Kidney glomerular epithelial cell (primary cell): ENCODE measurements at regions not wholly inside any gene's neighbourhood (a gene's known extent, or its start where the extent isn't known, plus 50 kb on each side); places are given as distances from the start of the nearest gene placed in this dataset.

Source experiments
- DNase-seq: peaks from one replicate; lab custom pipeline; 2025; lab: John Stamatoyannopoulos, UW

GRCh38 chr16:6667393-6667792, 665.3 kb upstream of the RBFOX1 start:
- no peak for DNase-seq

DNA sequence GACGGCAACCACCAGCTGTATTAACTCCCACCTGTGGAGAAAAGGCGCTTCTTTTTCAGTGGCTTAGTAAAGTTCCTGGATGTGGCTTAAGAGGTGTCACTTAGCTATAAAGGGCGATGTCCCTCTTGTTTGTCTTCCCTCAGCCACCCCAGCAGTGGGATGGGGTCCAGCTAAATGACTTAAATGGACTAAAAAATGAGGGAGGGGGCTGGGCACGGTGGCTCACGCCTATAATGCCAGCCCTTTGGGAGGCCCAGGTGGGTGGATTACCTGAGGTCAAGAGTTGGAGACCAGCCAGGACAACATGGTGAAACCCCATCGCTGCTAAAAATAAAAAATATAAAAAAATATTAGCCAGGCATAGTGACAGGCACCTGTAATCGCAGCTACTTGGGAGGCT, 667.5 kb upstream of the RBFOX1 start:
- DNase-seq, result no peak

- DNase-seq, result no peak
Observed at GRCh38 chr16:6663668-6664067, 669.0 kb upstream of the RBFOX1 start.

- DNase-seq, result no peak
Observed at GRCh38 chr16:6656760-6657159, 675.9 kb upstream of the RBFOX1 start.

DNA sequence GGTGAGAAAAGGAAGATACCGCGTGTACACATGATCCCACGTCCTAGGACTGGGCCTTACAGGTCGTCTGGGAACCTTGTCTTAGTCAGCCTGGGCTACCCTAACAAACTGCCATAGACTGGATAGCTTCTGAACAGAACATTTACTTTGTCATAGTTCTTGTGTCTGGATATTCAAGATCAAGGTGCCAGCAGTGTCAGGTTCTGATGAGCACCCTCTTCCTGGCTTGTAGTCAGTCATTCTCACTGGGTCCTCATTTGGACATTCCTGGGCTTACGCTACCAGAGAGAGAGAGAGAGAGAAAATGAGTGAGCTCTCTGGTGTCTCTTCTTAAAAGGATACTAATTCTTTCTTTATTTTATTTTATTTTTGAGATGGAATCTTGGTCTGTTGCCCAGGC, 685.8 kb upstream of the RBFOX1 start:
- no peak for DNase-seq

GRCh38 chr16:6645768-6646568, 686.7 kb upstream of the RBFOX1 start:
- no peak for DNase-seq

GRCh38 chr16:6644916-6645315, 687.7 kb upstream of the RBFOX1 start:
- DNase-seq, result no peak

DNA sequence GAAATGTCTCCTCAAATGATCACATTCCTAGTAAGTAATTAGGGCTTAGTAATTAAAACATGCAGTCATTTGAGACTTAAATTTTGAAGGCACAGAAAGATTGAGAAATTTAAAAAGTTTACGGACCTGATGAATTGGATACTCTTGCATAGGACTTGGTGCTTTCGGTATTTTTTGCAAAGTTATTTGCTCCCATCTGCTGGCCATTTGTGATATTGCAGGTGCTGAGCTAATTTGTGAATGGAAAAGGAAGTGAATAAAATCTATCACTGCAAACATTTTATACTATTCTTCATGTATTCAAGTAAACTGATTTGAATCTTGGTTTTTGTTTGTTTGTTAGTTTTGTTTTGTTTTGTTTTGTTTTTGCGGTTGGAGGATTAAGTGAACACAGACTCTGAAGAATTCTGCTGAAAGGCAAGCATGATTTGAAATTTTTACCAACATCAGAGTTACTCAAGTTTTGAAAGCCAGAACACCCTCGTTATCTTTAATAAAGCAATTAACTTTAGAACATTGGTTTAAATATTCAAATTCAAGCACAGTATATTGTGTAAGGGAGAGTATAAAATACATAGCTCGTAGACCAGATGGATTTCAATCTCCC, 689.5 kb upstream of the RBFOX1 start:
- peak; percentile 15 for DNase-seq

- DNase-seq, result no peak
Observed at GRCh38 chr16:6642271-6642670, 690.4 kb upstream of the RBFOX1 start.

GRCh38 chr16:6641091-6641490, 691.6 kb upstream of the RBFOX1 start:
- DNase-seq, result no peak

- no peak for DNase-seq
Observed at GRCh38 chr16:6636457-6636856, 696.2 kb upstream of the RBFOX1 start.

DNA sequence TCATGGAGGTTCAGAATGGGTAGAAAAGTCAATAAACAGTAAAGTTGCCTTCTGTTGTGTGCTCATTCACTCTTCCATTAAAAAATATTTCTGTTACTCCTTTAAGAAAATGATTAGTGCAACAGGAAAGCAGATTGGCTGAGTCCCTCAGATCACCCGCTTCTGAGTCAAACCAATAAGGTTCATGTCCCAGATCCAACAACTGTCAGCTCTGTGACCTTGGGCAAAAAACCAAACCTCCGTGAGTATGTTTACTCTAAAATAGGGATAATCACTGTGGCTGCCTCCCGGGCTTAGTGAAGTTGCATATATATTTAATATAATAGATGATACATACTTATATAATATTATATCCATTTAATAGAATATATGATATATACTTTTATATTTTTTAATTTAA, 698.5 kb upstream of the RBFOX1 start:
- DNase-seq, result no peak

DNA sequence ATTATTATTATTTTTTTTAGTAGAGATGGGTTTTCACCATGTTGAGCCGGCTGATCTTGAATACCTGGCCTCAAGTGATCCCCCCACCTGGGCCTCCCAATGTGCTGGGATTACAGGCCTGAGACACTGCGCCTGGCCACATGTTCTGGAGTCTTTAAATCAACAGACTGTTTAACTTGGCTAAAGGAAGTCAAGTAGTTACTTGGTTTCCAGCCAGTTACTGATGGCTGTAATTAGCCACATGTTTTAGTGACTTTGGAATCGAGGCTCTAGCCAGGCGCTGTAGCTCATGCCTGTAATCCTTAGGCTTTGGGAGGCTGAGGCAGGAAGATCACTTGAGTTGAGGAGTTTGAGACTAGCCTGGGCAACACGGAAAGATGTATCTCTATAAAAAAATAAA, 699.2 kb upstream of the RBFOX1 start:
- no peak for DNase-seq

GRCh38 chr16:6629110-6629509, 703.5 kb upstream of the RBFOX1 start:
- no peak for DNase-seq

GRCh38 chr16:6625606-6626005, 707.0 kb upstream of the RBFOX1 start:
- no peak for DNase-seq

DNA sequence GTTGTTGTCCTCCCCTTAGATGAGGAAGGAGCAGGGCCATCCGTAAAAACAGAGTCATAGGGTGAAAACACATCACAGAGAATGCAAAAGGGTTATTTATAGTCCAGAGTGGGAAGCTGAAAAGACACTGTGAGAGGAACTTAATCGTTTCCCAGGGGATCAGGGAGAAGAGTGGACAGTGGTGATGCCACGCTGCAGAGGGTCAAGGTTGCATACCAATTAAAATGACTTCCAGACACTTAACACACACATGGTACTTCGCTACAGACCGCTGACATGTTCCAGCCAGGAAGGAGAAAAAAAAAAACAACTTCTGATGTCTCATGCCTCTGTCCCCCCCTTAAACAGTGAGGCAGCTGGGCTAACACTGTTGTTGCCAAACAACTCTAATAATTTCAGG, 713.8 kb upstream of the RBFOX1 start:
- no peak for DNase-seq

- no peak for DNase-seq
Observed at GRCh38 chr16:6616746-6617145, 715.9 kb upstream of the RBFOX1 start.

- no peak for DNase-seq
Observed at GRCh38 chr16:6615636-6616035, 717.0 kb upstream of the RBFOX1 start.

DNA sequence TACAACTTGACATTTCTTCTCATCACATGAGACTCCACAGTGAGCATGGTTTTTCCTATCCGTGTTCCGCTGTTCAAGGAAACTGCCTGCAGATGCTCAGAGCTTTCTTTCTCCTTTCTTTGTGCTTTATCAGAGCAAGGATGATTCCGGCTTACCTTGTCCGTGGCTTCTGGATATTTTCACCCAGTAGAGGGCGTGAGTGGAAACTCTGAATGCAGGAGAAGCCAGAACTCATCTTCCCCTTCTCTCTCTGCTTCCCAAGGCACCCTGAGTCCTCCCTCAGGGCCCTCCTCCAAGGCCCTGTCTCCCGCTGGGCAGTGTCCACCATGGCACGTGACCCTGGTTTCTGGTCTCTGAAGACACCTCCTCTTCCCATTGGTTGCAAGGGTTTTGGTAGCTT, 721.1 kb upstream of the RBFOX1 start:
- no peak for DNase-seq

DNA sequence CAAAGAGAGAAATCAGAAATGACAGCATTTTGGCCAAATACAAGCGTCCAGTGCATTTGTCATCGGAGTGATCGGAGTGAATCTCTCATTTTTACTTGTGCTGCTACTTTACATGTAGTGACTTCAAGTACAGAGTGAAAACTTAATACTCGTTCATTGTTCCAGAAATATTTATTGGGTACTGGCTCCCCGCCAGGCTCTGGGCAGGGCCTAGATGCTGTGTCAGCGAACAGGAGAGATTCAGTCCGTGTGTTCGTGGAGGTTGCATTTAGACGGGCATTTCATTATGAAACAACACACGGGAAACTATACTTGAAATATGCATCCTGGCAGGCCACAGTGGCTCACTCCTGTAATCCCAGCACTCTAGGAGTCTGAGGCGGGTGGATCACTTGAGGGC, 727.2 kb upstream of the RBFOX1 start:
- DNase-seq, result no peak

GRCh38 chr16:6603780-6604325, 728.8 kb upstream of the RBFOX1 start:
- no peak for DNase-seq

GRCh38 chr16:6602405-6602804, 730.2 kb upstream of the RBFOX1 start:
- no peak for DNase-seq

DNA sequence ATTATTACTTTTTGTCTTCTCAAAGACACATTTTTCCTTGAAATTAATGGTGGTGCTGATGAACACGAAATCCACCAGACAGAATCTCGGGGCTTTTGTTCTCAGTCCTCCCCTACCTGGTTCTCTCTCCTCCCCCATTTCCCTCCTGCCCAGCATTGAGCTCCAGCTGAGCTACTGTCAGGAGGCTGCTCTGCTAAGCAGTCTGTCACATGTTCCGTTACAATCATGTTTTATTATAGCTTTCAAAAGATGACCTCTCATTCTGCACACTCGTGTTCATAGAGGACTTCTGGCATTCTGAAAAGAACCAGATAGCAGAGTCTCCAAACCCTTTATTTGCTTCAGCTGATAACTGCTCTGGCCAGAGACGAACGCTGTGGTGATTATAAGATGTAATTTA, 732.5 kb upstream of the RBFOX1 start:
- DNase-seq, result no peak

GRCh38 chr16:6593799-6594198, 738.8 kb upstream of the RBFOX1 start:
- no peak for DNase-seq
